GM23338 (cell line): ENCODE measurements at regions not wholly inside any gene's neighbourhood (a gene's known extent, or its start where the extent isn't known, plus 50 kb on each side); places are given as distances from the start of the nearest gene placed in this dataset.

Source experiments
- ATAC-seq: fragments of 200-7000 bp; cut with Tn5 transposase; 3 replicates; pipeline ENCODE4 v1.9.1; 2020
- DNase-seq: peaks from one replicate; pipeline ENCODE4 v3.0.0-alpha.2; 2015; ENCODE audit warnings: low spot score
- H2AFZ ChIP-seq: fragments of 200-600 bp; sonication (generic); 2 replicates; pipeline ENCODE4 v1.8.0; 2016; ENCODE audit warnings: antibody characterized with exemption, mild to moderate bottlenecking, moderate library complexity
- H3F3A ChIP-seq: fragments of 200-600 bp; sonication (generic); replicated peaks from 2 replicates; pipeline ENCODE4 v1.8.0; 2017; ENCODE audit warnings: antibody characterized with exemption, mixed run types, low read depth
- H3K27ac ChIP-seq: fragments of 200-600 bp; sonication (generic); 2 replicates; pipeline ENCODE4 v1.6.1; 2016; ENCODE audit warnings: low read depth
- H3K27me3 ChIP-seq: fragments of 200-600 bp; sonication (generic); 2 replicates; pipeline ENCODE4 v1.8.0; 2016; ENCODE audit warnings: mild to moderate bottlenecking, mixed run types, moderate library complexity; ENCODE audit not compliant: insufficient read depth
- H3K36me3 ChIP-seq: fragments of 200-600 bp; sonication (generic); 2 replicates; pipeline ENCODE4 v1.8.0; 2016; ENCODE audit warnings: mild to moderate bottlenecking; ENCODE audit not compliant: insufficient read depth
- H3K4me1 ChIP-seq: fragments of 200-600 bp; sonication (generic); 2 replicates; pipeline ENCODE4 v1.8.0; 2016; ENCODE audit warnings: mild to moderate bottlenecking, moderate library complexity; ENCODE audit not compliant: insufficient read depth
- H3K4me2 ChIP-seq: fragments of 200-600 bp; sonication (generic); 2 replicates; pipeline ENCODE4 v1.7.1; 2017; ENCODE audit warnings: mixed run types
- H3K4me3 ChIP-seq: fragments of 200-600 bp; sonication (generic); 2 replicates; pipeline ENCODE4 v1.6.1; 2016; ENCODE audit warnings: mixed run types
- H3K79me2 ChIP-seq: fragments of 200-600 bp; sonication (generic); replicated peaks from 2 replicates; pipeline ENCODE4 v1.8.0; 2017; ENCODE audit warnings: mild to moderate bottlenecking; ENCODE audit not compliant: insufficient read depth
- H3K9me2 ChIP-seq: fragments of 200-600 bp; sonication (generic); 2 replicates; pipeline ENCODE4 v1.8.0; 2017; ENCODE audit not compliant: insufficient read depth
- H4K20me1 ChIP-seq: fragments of 200-600 bp; sonication (generic); replicated peaks from 2 replicates; pipeline ENCODE4 v1.8.0; 2017; ENCODE audit warnings: mild to moderate bottlenecking; ENCODE audit not compliant: insufficient read depth
- H3K27ac Mint-ChIP-seq: 2 replicates; pipeline ENCODE4 v1.8.0; 2020; ENCODE audit warnings: inconsistent platforms, mild to moderate bottlenecking, moderate library complexity, mixed read lengths
- H3K27me3 Mint-ChIP-seq: 3 replicates; pipeline ENCODE4 v1.8.0; 2022; ENCODE audit warnings: low read depth, mild to moderate bottlenecking, moderate library complexity, mixed read lengths, inconsistent platforms; ENCODE audit not compliant: insufficient read depth, poor library complexity
- H3K36me3 Mint-ChIP-seq: 3 replicates; pipeline ENCODE4 v1.8.0; 2021; ENCODE audit warnings: low read depth, mild to moderate bottlenecking, inconsistent platforms, moderate library complexity, mixed read lengths
- H3K4me1 Mint-ChIP-seq: 3 replicates; pipeline ENCODE4 v1.8.0; 2020; ENCODE audit warnings: mild to moderate bottlenecking, inconsistent platforms, mixed read lengths
- H3K4me3 Mint-ChIP-seq: 3 replicates; pipeline ENCODE4 v1.8.0; 2021; ENCODE audit warnings: moderate library complexity, mild to moderate bottlenecking, inconsistent platforms, mixed read lengths
- H3K9me3 Mint-ChIP-seq: 3 replicates; pipeline ENCODE4 v1.8.0; 2020; ENCODE audit warnings: moderate library complexity, mild to moderate bottlenecking, inconsistent platforms, mixed read lengths
- CREB1 ChIP-seq: fragments of 250-450 bp; sonication (Bioruptor Pico); IDR thresholded peaks from 2 replicates; pipeline ENCODE4 v1.5.0; 2020; ENCODE audit warnings: low read depth, mild to moderate bottlenecking, moderate library complexity
- EZH2 ChIP-seq: fragments of 200-600 bp; sonication (generic); IDR thresholded peaks from one replicate; pipeline ENCODE4 v1.8.0; 2017; ENCODE audit warnings: antibody characterized with exemption, mild to moderate bottlenecking, low read depth; ENCODE audit not compliant: unreplicated experiment
- EZH2phosphoT487 ChIP-seq: fragments of 200-600 bp; sonication (generic); IDR thresholded peaks from one replicate; pipeline ENCODE4 v1.8.1; 2018; ENCODE audit warnings: antibody characterized with exemption; ENCODE audit not compliant: unreplicated experiment
- JUNB ChIP-seq: IDR thresholded peaks from one replicate; pipeline ENCODE4 v1.6.1; 2016; ENCODE audit warnings: antibody characterized with exemption; ENCODE audit not compliant: unreplicated experiment
- POLR2AphosphoS5 ChIP-seq: IDR thresholded peaks from 2 replicates; pipeline ENCODE4 v1.6.1; 2016; ENCODE audit warnings: antibody characterized with exemption, low read depth
- STAT1 ChIP-seq: IDR thresholded peaks from one replicate; pipeline ENCODE4 v1.6.1; 2016; ENCODE audit warnings: antibody characterized with exemption; ENCODE audit not compliant: unreplicated experiment
- ZNF331 ChIP-seq: fragments of 250-450 bp; sonication (Bioruptor Pico); IDR thresholded peaks from 2 replicates; pipeline ENCODE4 v1.5.0; 2020; ENCODE audit warnings: low read depth, mild to moderate bottlenecking, moderate library complexity
- TF ChIP-seq, protein P1 (sequence below), 2 experiments: fragments of 200-600 bp in 1 of 2; sonication (generic) in 1 of 2; conservative IDR thresholded peaks; 2 replicates each; pipeline versions ENCODE4 v1.5.1 to v1.6.1; 2016 to 2017; ENCODE audit warnings: antibody characterized with exemption in 2 of 2, low read depth in 2 of 2, mild to moderate bottlenecking in 2 of 2, moderate library complexity in 1 of 2
- TF ChIP-seq, protein P2 (sequence below): IDR thresholded peaks from 2 replicates; pipeline ENCODE4 v1.6.1; 2016; ENCODE audit warnings: antibody characterized with exemption
- TF ChIP-seq, protein P3 (sequence below): IDR thresholded peaks from one replicate; pipeline ENCODE4 v1.6.1; 2018; ENCODE audit warnings: antibody characterized with exemption; ENCODE audit not compliant: unreplicated experiment

DNA sequence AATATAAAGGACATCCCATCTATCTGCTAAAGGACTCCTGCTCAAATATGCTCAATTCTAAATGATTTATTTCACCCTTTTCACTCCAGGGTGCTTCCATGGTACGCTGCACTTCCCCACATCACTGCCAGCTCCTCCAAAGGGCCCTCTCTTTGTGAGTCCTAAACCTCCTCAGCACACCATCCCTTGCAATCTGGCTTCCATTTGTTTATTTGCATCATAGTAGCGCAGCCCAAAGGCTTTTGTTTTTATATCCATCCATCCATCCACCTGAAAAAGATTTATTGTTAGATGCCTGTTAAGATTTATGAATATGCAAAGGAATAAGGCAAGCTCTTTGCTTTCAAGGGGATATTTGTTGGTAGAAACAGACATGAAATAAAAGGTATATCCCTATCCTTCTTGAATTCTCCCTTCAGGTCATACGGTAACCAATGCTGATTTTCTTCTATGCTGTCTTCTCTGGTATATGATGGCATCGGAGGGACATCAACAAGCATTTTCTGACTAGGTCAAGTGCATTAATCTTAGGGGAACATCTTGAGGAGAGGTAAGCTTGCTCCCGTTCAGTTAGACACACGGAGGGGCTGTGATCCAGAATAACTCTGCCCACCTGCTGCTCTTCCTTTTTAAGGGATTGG is 397.6 kb downstream of the LIG4 start (continued):
- TF ChIP-seq, protein P1, sequence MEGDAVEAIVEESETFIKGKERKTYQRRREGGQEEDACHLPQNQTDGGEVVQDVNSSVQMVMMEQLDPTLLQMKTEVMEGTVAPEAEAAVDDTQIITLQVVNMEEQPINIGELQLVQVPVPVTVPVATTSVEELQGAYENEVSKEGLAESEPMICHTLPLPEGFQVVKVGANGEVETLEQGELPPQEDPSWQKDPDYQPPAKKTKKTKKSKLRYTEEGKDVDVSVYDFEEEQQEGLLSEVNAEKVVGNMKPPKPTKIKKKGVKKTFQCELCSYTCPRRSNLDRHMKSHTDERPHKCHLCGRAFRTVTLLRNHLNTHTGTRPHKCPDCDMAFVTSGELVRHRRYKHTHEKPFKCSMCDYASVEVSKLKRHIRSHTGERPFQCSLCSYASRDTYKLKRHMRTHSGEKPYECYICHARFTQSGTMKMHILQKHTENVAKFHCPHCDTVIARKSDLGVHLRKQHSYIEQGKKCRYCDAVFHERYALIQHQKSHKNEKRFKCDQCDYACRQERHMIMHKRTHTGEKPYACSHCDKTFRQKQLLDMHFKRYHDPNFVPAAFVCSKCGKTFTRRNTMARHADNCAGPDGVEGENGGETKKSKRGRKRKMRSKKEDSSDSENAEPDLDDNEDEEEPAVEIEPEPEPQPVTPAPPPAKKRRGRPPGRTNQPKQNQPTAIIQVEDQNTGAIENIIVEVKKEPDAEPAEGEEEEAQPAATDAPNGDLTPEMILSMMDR (conservative IDR thresholded peaks at IDR 0.05; ENCODE audit: low read depth in 2 of 2), result no peak
- TF ChIP-seq CREB1 (CRISPR knock-in tag), result 0 out of 2 replicates have a peak, but pooled peaks have one; percentile 30
- TF ChIP-seq POLR2AphosphoS5, result no peak
- TF ChIP-seq, protein P2, sequence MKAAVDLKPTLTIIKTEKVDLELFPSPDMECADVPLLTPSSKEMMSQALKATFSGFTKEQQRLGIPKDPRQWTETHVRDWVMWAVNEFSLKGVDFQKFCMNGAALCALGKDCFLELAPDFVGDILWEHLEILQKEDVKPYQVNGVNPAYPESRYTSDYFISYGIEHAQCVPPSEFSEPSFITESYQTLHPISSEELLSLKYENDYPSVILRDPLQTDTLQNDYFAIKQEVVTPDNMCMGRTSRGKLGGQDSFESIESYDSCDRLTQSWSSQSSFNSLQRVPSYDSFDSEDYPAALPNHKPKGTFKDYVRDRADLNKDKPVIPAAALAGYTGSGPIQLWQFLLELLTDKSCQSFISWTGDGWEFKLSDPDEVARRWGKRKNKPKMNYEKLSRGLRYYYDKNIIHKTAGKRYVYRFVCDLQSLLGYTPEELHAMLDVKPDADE, result no peak
- TF ChIP-seq STAT1, result no peak
- TF ChIP-seq, protein P3, sequence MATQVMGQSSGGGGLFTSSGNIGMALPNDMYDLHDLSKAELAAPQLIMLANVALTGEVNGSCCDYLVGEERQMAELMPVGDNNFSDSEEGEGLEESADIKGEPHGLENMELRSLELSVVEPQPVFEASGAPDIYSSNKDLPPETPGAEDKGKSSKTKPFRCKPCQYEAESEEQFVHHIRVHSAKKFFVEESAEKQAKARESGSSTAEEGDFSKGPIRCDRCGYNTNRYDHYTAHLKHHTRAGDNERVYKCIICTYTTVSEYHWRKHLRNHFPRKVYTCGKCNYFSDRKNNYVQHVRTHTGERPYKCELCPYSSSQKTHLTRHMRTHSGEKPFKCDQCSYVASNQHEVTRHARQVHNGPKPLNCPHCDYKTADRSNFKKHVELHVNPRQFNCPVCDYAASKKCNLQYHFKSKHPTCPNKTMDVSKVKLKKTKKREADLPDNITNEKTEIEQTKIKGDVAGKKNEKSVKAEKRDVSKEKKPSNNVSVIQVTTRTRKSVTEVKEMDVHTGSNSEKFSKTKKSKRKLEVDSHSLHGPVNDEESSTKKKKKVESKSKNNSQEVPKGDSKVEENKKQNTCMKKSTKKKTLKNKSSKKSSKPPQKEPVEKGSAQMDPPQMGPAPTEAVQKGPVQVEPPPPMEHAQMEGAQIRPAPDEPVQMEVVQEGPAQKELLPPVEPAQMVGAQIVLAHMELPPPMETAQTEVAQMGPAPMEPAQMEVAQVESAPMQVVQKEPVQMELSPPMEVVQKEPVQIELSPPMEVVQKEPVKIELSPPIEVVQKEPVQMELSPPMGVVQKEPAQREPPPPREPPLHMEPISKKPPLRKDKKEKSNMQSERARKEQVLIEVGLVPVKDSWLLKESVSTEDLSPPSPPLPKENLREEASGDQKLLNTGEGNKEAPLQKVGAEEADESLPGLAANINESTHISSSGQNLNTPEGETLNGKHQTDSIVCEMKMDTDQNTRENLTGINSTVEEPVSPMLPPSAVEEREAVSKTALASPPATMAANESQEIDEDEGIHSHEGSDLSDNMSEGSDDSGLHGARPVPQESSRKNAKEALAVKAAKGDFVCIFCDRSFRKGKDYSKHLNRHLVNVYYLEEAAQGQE, result no peak

DNA sequence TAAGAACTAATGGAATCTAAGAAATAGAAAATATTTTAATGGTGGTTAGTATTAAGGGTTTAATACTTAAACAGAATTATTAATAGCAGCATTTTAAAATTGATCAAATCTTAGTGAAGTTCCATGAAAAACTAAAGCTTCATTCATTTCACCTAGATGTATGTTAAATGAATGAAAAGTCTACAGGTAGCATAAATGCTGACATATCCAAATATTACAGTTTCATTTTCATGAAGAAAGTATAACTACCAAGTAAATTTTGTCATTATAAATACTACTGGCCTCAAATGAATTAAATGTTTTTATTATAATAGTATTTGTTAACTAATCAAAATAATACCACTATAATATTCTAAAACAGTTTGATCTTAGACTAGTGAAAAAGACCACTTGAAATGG is 403.3 kb downstream of the LIG4 start:
- no peaks in the 10 kb centered on the region for H3K36me3 ChIP-seq
- no peaks in the 10 kb centered on the region for H3F3A ChIP-seq
- no peak overlapping the region for H2AFZ ChIP-seq
- H3K79me2 ChIP-seq, result no peaks in the 10 kb centered on the region; the same call in none of the 2 replicates
- DNase-seq (no peak), ATAC-seq (no peak)
- H3K4me3 ChIP-seq, result no peak overlapping the region
- no peak overlapping the region for H3K27ac ChIP-seq
- Mint-ChIP-seq H3K4me3 (no peak overlapping the region), H3K4me1 (peaks cover 16% of the 10 kb centered on the region), H3K9me3 (no peaks in the 10 kb centered on the region), H3K36me3 (no peaks in the 10 kb centered on the region), H3K27me3 (peaks cover 1% of the 10 kb centered on the region), H3K27ac (no peak overlapping the region)
- no peak overlapping the region for H3K4me2 ChIP-seq
- H3K9me2 ChIP-seq, result 0 out of 2 replicates have a peak, but pooled peaks cover 5% of the 10 kb centered on the region
- H3K4me1 ChIP-seq, result peaks cover 16% of the 10 kb centered on the region
- no peaks in the 10 kb centered on the region for H3K27me3 ChIP-seq
- H4K20me1 ChIP-seq, result no peaks in the 10 kb centered on the region
- TF ChIP-seq, protein P2, result no peak
- no peak for TF ChIP-seq CREB1 (CRISPR knock-in tag)
- TF ChIP-seq STAT1, result no peak
- TF ChIP-seq EZH2phosphoT487, result no peak
- TF ChIP-seq, protein P1 (conservative IDR thresholded peaks at IDR 0.05; ENCODE audit: low read depth in 2 of 2), result no peak
- no peak for TF ChIP-seq ZNF331 (CRISPR knock-in tag)
- TF ChIP-seq, protein P3, result no peak
- no peak for TF ChIP-seq EZH2
- no peak for TF ChIP-seq JUNB
